GM21825 (cell line): ENCODE measurements at regions not wholly inside any gene's neighbourhood (a gene's known extent, or its start where the extent isn't known, plus 50 kb on each side); places are given as distances from the start of the nearest gene placed in this dataset.

Source experiments
- ATAC-seq: cut with Tn5 transposase; IDR thresholded peaks from one replicate; pipeline ENCODE4 v1.9.1; 2021; ENCODE audit warnings: mild to moderate bottlenecking, moderate library complexity; ENCODE audit not compliant: unreplicated experiment

GRCh38 chr1:50358962-50359361, 64.3 kb downstream of the DMRTA2 start:
- ATAC-seq, result no peak

DNA sequence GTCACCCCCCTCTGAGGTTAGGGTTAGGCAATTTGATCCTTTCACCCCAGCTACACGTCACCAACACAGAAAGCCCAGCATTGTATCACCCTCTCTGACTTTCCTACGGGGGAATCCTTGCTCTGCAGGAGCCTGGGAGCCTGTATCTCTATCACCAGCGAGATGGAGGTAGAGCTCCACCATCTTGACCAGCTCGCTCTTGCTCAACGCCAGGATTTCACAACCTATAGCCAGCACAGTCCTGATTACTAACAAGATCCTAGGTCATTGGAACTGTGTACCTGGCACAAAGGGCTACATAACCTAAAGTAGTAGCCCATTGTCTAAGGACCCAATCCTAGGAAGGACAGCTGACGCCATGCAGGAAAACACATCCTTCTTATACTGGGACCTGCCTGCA, 66.1 kb downstream of the DMRTA2 start:
- ATAC-seq, result no peak

GRCh38 chr1:50354813-50355212, 68.4 kb downstream of the DMRTA2 start:
- no peak for ATAC-seq

DNA sequence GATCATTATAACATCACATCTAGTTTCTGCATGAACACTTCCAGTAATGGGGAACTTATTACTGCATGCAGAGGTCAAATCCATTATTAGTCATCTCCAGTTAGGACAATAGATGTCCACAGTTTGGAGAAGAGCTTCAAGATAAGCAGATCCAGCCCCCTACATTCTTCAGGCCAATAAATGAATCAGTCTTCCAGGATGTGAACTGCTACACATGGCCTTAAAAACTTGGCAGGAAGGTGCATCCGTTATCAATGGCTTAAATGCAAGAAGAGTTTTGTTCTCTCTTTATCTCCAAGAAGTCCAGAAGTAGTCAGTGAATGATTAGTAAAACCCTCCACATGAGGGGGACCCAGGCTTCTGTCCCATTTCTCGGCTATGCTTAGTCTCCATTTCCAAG, 70.8 kb downstream of the DMRTA2 start:
- ATAC-seq, result no peak

- no peak for ATAC-seq
Measured at GRCh38 chr1:50350868-50351267, 72.4 kb downstream of the DMRTA2 start.

DNA sequence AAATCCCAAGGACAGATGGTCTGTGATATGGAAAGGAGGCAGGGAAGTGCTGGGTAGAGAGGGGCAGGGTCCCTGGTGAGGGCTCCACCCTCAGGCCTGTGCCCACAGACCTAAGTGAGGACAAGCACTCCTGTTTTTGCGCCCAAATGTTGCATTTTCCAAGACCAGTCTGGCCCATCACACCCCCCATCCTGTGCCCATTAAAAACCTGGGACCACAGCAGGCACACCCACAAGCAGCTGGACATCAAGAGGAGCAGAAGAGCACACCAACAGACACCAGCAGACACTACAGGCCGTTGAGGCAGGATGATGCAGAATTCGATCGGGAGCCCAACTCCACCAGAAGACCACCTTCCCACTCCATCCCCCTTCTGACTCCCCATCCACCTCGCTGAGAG, 72.8 kb downstream of the DMRTA2 start:
- ATAC-seq, result no peak

DNA sequence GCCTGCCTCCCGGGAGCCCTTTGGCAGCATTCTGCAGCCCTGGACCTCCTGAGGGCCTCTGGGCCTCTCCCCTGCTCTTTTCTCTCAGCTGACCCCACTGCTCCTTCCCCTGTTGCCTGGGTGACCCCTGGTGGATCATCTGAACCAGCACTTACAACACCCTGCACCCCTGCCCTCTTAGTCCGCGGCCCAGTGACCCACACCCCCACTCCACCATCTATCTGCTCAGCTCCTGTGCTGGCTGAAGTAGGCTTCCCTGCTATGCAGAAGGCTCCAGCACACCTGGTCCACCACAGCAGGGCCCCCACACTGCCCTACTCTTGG, 74.0 kb downstream of the DMRTA2 start:
- ATAC-seq, result no peak

GRCh38 chr1:50348449-50349241, 74.6 kb downstream of the DMRTA2 start:
- ATAC-seq, result no peak

GRCh38 chr1:50347933-50348332, 75.3 kb downstream of the DMRTA2 start:
- ATAC-seq, result no peak

DNA sequence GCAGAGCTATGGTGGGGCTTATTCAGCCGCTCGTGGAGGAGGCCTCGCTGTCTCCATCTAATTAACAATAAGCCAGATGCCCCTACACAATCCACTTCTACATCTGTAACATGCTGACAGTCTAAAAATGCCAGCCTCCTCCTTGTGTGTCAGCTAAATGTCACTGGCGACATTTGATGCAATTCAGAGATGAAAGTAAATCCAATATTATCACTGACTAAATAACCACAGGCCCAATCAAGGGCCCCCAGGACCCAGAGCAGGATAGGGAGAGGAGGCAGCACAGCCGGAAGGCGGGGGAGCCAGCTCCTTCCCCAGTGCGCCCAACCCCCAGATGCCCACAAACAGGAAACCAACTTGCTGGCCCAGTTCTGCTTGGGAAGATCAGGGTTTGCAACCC, 76.6 kb downstream of the DMRTA2 start:
- ATAC-seq, result no peak

DNA sequence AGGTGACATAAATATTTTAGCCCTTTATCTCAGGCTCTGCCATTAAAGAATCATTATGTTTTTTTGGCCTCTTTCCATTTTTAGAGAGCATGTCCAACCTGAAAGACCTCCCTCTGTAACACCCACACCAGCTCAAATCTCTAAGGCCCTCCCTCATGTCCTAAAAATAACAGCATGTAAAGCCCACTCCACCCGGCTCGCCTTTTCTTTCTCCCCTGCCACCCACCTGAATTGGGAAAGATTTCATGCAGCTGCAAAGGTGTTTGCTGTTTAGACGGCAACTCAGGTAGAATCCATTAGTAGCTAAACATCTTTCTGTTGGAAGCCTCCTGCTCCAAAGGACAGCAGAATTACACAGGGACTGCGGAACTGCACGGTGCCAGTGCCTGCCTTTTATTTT, 79.9 kb downstream of the DMRTA2 start:
- no peak for ATAC-seq

GRCh38 chr1:50342525-50342924, 80.7 kb downstream of the DMRTA2 start:
- no peak for ATAC-seq

- ATAC-seq, result no peak
Measured at GRCh38 chr1:50335036-50335435, 88.2 kb downstream of the DMRTA2 start.

DNA sequence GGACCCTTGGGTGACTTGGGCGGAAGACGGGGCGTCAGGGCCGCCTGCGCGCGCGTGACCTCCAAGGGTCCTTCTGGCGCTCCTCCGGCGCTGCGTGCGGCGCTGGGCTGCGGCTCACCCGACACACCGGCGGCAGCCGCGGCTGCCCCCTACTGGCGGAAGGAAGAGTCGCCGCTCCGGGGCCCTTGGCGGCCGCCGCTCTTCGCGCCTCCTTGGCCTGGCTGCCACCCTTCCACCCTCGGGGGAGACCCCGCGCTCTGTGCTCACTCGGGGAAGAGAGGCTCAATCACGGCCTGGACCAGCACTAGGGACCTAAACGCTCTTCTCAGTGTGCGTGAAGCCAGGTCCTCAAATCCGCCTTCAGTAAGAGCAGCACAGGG, 89.7 kb downstream of the DMRTA2 start:
- peak; percentile 87 for ATAC-seq

- peak; percentile 72 for ATAC-seq
Measured at GRCh38 chr1:50332941-50333594, 90.2 kb downstream of the DMRTA2 start.

GRCh38 chr1:50329332-50329932, 93.8 kb downstream of the DMRTA2 start:
- no peak for ATAC-seq

DNA sequence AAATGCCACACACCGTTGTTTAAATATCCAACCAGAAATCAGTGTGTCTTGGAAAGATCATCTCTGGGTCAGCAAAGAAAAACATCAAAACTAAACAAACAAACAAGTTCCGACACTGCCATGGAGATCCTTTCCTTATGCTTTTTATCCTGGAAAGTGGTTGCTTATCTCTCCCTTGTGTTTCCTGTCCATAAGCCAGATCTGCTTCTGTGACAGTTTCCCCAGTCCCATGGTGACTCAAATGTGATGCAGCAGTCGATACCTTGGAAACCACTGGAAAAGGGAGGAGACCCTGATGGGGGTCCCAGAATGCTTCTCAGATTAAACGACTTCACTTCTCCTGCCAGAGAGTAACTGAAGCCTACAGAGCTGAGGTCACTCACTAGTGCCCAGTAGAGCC, 94.7 kb downstream of the DMRTA2 start:
- ATAC-seq, result no peak

DNA sequence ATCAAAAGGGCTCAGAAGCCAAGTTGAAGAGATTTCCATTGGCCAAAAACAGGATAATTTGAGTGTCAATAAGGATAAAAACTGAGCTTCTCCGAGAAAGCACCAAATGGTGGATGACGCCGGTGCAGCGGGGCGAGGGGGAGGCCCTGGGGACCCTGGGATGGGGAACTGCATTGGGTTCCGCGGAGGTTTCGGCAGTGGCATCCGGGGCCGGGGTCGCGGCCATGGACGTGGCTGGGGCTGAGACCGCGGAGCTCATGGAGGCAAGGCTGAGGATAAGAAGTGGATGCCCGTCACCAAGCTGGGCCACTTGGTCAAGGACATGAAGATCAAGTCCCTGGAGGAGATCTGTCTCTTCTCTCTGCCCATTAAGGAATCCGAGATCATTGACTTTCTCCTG, 97.2 kb downstream of the DMRTA2 start:
- ATAC-seq, result no peak

- no peak for ATAC-seq
Measured at GRCh38 chr1:50322579-50322978, 100.7 kb downstream of the DMRTA2 start.

DNA sequence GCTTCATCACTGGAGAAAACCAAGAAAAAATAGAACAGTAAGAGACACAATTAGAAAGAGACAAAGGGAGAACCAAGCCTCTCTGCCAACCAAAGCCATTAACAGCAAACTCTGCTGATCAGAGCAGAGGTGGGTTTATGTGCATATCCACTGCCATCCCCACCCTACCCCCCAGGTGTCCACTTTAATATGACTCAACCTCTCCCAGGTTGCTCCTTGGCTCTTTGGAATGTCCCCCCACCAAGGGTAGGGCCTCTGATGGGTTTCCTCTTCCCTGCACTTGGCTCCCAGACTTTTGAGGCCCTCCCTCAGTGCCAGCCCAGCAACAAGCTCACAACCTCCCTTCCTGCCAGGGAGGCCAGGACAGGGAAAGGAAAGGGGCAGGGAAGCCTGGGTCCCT, 104.8 kb downstream of the DMRTA2 start:
- no peak for ATAC-seq

DNA sequence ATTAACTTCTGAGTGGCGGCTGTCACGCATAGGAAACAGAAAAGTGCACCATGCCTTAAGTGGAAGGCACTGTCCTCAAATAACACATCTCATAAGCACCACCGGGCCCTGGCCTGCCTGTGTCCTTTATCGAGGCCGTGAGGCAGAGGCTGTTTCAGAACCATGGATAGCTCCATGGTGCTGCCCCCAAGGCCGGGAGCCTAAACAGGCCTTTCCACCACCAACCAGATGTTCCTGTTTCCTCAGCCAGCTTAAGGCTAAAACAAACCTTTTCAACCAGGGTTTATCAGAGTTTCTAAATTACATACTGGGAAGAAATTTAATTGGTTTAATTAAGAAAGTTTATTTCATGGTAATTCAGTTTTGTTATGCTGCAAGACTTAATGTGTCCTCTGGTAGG, 114.4 kb downstream of the DMRTA2 start:
- ATAC-seq, result no peak

GRCh38 chr1:50305808-50306207, 117.4 kb downstream of the DMRTA2 start:
- ATAC-seq, result no peak
